ENCODE measurements at regions not wholly inside any gene's neighbourhood (a gene's known extent, or its start where the extent isn't known, plus 50 kb on each side); places are given as distances from the start of the nearest gene placed in this dataset.

GRCh38 chr7:86970547-86970946 lies 88.9 kb downstream of the ELAPOR2 start:
- no peak for TF ChIP-seq POLR2AphosphoS5 (IDR thresholded peaks at IDR 0.05)
- no peak for TF ChIP-seq POLR2A (IDR thresholded peaks at IDR 0.05)
- TF ChIP-seq CTCF (IDR thresholded peaks at IDR 0.05 in 8 of 11, conservative IDR thresholded peaks at IDR 0.05 in 3 of 11) = no peak
- no peaks in the 10 kb centered on the region for H3K36me3 ChIP-seq
- H3K27ac ChIP-seq = no peak overlapping the region
- intact Hi-C loops (cut with DNase I; ENCODE audit: low total_unique reads) = no loop called here
- H3K4me1 ChIP-seq = peaks cover 0 to 3% (median 0%) of the 10 kb centered on the region in 6 donors
- no peak for DNase-seq
- H3K9me3 ChIP-seq = no peaks in the 10 kb centered on the region
- H3K4me3 ChIP-seq = no peak overlapping the region
- H3K27me3 ChIP-seq (replicated peaks in 1 of 7) = no peaks in the 10 kb centered on the region
- WGBS, 5 donors = 83 to 86% (median 83%) methylated on average over 1 of the region's 1 CpG

GRCh38 chr7:86969865-86970264 lies 89.6 kb downstream of the ELAPOR2 start:
- no peak for TF ChIP-seq CTCF (IDR thresholded peaks at IDR 0.05 in 8 of 11, conservative IDR thresholded peaks at IDR 0.05 in 3 of 11)
- no peak for TF ChIP-seq POLR2A (IDR thresholded peaks at IDR 0.05)
- no peak for TF ChIP-seq POLR2AphosphoS5 (IDR thresholded peaks at IDR 0.05)
- H3K27me3 ChIP-seq (replicated peaks in 1 of 7) = no peaks in the 10 kb centered on the region
- H3K4me3 ChIP-seq = no peak overlapping the region
- H3K36me3 ChIP-seq = no peaks in the 10 kb centered on the region
- peaks cover 0 to 3% (median 0%) of the 10 kb centered on the region in 6 donors for H3K4me1 ChIP-seq
- DNase-seq = no peak
- no peak overlapping the region for H3K27ac ChIP-seq
- intact Hi-C loops (cut with DNase I; ENCODE audit: low total_unique reads) = no loop called here
- WGBS, 5 donors = 64 to 95% (median 89%) methylated on average over 1 of the region's 1 CpG
- no peaks in the 10 kb centered on the region for H3K9me3 ChIP-seq

GRCh38 chr7:86968618-86969017 lies 90.8 kb downstream of the ELAPOR2 start:
- Histone ChIP-seq H3K36me3 (no peaks in the 10 kb centered on the region), H3K9me3 (no peaks in the 10 kb centered on the region), H3K27ac (no peak overlapping the region), H3K27me3 (replicated peaks in 1 of 7) (no peaks in the 10 kb centered on the region), H3K4me3 (no peak overlapping the region), H3K4me1 (peaks cover 0 to 3% (median 0%) of the 10 kb centered on the region in 6 donors)
- DNase-seq = no peak
- intact Hi-C loops (cut with DNase I; ENCODE audit: low total_unique reads) = no loop called here
- TF ChIP-seq CTCF (IDR thresholded peaks at IDR 0.05 in 8 of 11, conservative IDR thresholded peaks at IDR 0.05 in 3 of 11) (no peak), POLR2AphosphoS5 (IDR thresholded peaks at IDR 0.05) (no peak), POLR2A (IDR thresholded peaks at IDR 0.05) (no peak)

- intact Hi-C loops (cut with DNase I; ENCODE audit: low total_unique reads) = no loop called here
- H3K4me1 ChIP-seq = no peaks in the 10 kb centered on the region
- TF ChIP-seq CTCF (IDR thresholded peaks at IDR 0.05 in 8 of 11, conservative IDR thresholded peaks at IDR 0.05 in 3 of 11) = no peak
- no peak for TF ChIP-seq POLR2AphosphoS5 (IDR thresholded peaks at IDR 0.05)
- no peak for TF ChIP-seq POLR2A (IDR thresholded peaks at IDR 0.05)
- no peaks in the 10 kb centered on the region for H3K36me3 ChIP-seq
- no peak for DNase-seq
- H3K27me3 ChIP-seq (replicated peaks in 1 of 7) = no peaks in the 10 kb centered on the region
- H3K9me3 ChIP-seq = no peaks in the 10 kb centered on the region
- no peak overlapping the region for H3K27ac ChIP-seq
- WGBS, 5 donors = 72 to 81% (median 76%) methylated on average over 2 of the region's 2 CpGs
- no peak overlapping the region for H3K4me3 ChIP-seq
These were observed 92.5 kb downstream of the ELAPOR2 start for GRCh38 chr7:86966916-86967315.

All from spleen (tissue), 11 donors.